GM13976 (cell line): ENCODE measurements at regions not wholly inside any gene's neighbourhood (a gene's known extent, or its start where the extent isn't known, plus 50 kb on each side); places are given as distances from the start of the nearest gene placed in this dataset.

Experiments
- DNase-seq: peaks from one replicate; pipeline ENCODE4 v3.0.0; 2012; ENCODE audit warnings: low spot score
- in situ Hi-C: fragments of 300-500 bp; cut with MboI; formaldehyde crosslinking; loops from one replicate; pipeline ENCODE4 v1.12.0; 2022; ENCODE audit warnings: low sequenced_read_pairs, mixed read lengths, inconsistent platforms; ENCODE audit not compliant: unreplicated experiment
- TF ChIP-seq, protein P1 (sequence below): IDR thresholded peaks from 2 replicates; pipeline ENCODE4 v1.5.1; 2012; ENCODE audit warnings: borderline replicate concordance, mild to moderate bottlenecking; ENCODE audit not compliant: insufficient read depth; ENCODE audit errors: extremely low read depth, missing control alignments, control extremely low read depth

DNA sequence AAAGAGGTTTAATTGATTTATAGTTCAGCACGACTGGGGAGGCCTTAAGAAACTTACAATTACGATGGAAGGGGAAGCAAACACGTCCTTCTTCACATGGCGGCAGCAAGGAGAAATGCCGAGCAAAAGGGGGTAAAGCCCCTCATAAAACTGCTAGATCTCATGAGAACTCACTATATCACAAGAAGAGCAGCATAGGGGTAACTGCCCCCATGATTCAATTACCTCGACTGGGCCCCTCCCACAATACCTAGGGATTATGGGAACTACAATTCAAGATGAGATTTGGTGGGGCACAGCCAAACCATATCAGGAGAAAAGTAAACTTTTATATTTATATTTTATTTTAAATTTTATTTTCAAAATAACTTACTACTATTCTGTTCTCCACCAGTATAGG is 272.0 kb downstream of the MYCN start:
- DNase-seq, result no peak
- in situ Hi-C loops, result no loop called here
- TF ChIP-seq, protein P1, sequence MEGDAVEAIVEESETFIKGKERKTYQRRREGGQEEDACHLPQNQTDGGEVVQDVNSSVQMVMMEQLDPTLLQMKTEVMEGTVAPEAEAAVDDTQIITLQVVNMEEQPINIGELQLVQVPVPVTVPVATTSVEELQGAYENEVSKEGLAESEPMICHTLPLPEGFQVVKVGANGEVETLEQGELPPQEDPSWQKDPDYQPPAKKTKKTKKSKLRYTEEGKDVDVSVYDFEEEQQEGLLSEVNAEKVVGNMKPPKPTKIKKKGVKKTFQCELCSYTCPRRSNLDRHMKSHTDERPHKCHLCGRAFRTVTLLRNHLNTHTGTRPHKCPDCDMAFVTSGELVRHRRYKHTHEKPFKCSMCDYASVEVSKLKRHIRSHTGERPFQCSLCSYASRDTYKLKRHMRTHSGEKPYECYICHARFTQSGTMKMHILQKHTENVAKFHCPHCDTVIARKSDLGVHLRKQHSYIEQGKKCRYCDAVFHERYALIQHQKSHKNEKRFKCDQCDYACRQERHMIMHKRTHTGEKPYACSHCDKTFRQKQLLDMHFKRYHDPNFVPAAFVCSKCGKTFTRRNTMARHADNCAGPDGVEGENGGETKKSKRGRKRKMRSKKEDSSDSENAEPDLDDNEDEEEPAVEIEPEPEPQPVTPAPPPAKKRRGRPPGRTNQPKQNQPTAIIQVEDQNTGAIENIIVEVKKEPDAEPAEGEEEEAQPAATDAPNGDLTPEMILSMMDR, result no peak

DNA sequence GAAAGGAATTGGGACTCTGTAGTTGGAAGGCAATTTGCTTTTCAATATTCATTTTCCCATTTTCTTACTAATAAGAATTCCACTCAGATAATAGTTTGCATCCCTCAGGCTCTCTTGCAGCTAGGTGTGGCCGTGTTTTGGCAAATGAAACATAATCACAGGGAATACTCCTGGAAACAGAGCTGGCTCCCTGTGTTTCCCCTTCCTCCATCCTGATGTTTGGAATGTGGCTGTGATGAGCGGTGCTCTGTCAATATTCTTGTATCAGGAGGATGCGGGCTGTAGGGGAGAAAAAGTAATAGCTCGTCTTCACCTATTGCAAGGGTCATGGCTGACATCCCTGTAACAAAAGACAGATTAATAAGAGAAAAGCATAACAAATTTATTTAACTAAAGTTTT is 271.0 kb downstream of the MYCN start:
- in situ Hi-C loops, result no loop called here
- no peak for DNase-seq
- TF ChIP-seq, protein P1, result no peak

GRCh38 chr2:16210841-16211240 is 270.5 kb downstream of the MYCN start:
- DNase-seq, result no peak
- TF ChIP-seq, protein P1, result no peak
- in situ Hi-C loops, result no loop called here

DNA sequence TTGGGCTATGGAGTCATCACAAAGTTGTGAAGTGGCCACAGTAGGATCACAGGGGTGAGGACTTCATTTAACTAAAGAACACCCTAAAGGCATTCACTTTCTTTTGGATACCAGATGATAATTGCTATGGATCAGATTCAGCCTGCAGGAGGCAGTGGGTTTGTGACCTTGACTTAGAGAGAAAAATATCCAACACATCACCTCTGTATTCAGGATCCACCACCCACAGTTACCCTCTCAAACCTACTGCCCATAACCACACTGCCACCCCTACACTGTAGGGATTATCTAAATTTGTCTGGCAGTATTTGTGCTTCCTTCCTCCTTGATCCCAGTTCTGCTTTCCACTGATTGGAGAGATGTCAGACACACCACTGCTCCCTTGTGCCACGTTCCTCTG is 269.4 kb downstream of the MYCN start:
- DNase-seq, result no peak
- in situ Hi-C loops, result no loop called here
- TF ChIP-seq, protein P1, result no peak

GRCh38 chr2:16208921-16209320 is 268.6 kb downstream of the MYCN start:
- in situ Hi-C loops, result no loop called here
- no peak for DNase-seq
- TF ChIP-seq, protein P1, result no peak

DNA sequence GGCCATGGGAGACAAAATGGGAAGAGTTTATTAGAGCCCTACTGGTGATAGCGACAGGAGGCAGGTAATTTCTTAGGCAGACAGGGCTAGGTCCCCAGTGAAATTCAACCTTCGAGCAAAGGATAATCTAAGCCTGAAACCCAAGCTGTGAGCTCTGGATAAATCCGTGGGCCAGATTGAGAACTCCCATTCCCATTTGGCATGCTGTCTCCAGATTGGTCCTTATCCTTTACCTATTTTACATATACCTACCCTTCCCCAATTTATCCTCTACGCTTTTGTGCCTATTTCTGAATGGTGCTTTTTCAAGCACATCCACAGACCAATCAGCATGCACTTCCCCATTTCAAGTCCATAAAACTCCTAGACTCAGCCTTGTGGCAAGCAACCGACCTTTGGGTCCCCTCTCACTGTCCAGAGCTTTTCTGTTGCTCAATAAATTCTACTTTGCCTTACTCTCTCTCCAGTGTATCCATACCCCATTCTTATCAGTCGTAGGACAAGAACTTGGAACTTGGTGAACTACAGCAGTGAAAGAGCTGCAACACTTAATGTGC is 268.0 kb downstream of the MYCN start:
- in situ Hi-C loops, result no loop called here
- DNase-seq, result no peak
- TF ChIP-seq, protein P1, result no peak

- in situ Hi-C loops, result no loop called here
- TF ChIP-seq, protein P1, result no peak
- DNase-seq, result no peak
These were observed 267.3 kb downstream of the MYCN start for GRCh38 chr2:16207611-16208010.
